Ishikawa (cell line): ENCODE measurements at regions not wholly inside any gene's neighbourhood (a gene's known extent, or its start where the extent isn't known, plus 50 kb on each side); places are given as distances from the start of the nearest gene placed in this dataset.

Experiments used
- EGR1 ChIP-seq: IDR thresholded peaks from 2 replicates; pipeline ENCODE4 v1.6.1; 2012
- EP300 ChIP-seq: IDR thresholded peaks from 2 replicates; pipeline ENCODE4 v1.6.1; 2012; ENCODE audit warnings: borderline replicate concordance
- MAX ChIP-seq: IDR thresholded peaks from 2 replicates; pipeline ENCODE4 v1.6.1; 2012
- RAD21 ChIP-seq: IDR thresholded peaks from 2 replicates; pipeline ENCODE4 v1.6.1; 2012; ENCODE audit warnings: low read depth
- TAF1 ChIP-seq: IDR thresholded peaks from 2 replicates; pipeline ENCODE4 v1.6.1; 2012; ENCODE audit warnings: low read depth, mild to moderate bottlenecking
- TCF12 ChIP-seq: IDR thresholded peaks from 2 replicates; pipeline ENCODE4 v1.6.1; 2012; ENCODE audit warnings: low read depth
- YY1 ChIP-seq: IDR thresholded peaks from 2 replicates; pipeline ENCODE4 v1.6.1; 2012; ENCODE audit warnings: low read depth

GRCh38 chr10:128680116-128680515 is 553.9 kb upstream of the MKI67 start:
- TF ChIP-seq MAX (no peak), EP300 (no peak), RAD21 (no peak), EGR1 (no peak), YY1 (no peak), TAF1 (no peak), TCF12 (no peak)
